ENCODE measurements at regions not wholly inside any gene's neighbourhood (a gene's known extent, or its start where the extent isn't known, plus 50 kb on each side); places are given as distances from the start of the nearest gene placed in this dataset.
"Not testable (repeated sequence)": the region's sequence is repeated elsewhere in the genome, so short reads cannot be mapped to it uniquely, and the experiment has no call there.

DNA sequence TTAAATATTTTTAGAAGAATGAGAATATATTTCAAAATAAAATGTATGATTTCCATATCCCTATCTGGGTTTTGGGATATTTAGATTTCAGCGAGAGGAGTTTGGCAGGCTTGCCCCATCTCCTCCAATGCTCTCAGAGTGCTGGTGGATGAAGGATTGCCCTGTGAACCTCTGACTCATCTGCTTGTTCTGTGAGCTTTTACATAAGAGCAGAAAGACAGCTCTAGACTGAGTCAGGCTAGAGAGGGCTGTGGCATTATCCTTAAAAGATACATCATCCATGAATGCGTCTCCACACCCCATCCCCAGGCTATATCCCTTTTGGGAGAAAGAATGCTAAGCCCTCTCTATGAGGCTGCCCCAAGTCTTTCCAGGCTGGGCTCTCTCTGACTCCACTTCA, 190.6 kb downstream of the TUBA3C start:
- DNase-seq, result no peak

DNA sequence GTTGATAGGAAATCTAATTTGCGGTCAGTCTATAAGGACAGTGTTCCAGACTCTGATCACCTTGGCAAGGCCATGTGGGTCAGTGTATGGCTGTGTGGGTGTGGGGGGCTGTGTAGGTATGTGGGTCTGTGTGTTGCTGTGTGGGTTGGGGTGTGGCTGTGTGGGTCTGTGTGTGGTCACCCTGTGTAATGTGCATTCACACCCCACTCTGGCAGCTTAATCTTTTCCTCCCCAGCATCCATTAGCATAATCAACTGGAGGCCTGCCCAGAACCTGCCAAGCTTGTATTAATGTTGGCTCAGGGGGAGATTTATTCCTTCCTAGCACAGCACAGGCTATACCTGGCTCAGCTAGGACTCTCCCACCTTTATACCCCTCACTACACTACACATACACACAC, 203.2 kb downstream of the TUBA3C start:
- DNase-seq, result no peak

DNA sequence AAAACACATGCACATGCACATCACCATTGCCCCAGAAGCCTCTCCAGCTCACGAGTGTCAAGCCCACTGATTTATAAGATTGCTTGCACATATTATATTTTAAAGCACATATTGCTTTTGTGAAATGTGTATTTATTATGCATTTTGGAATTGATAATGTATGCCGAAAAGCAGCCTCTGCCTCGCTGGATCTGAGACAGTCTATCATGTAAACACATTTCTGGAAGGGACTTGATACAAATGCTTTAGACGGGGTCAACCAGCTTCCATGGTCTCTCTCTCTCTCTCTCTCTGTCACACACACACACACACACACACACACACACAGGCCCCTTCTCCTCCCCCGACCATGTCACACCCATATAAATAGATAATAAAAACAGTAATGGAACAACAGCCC, 203.8 kb downstream of the TUBA3C start:
- no peak for DNase-seq

DNA sequence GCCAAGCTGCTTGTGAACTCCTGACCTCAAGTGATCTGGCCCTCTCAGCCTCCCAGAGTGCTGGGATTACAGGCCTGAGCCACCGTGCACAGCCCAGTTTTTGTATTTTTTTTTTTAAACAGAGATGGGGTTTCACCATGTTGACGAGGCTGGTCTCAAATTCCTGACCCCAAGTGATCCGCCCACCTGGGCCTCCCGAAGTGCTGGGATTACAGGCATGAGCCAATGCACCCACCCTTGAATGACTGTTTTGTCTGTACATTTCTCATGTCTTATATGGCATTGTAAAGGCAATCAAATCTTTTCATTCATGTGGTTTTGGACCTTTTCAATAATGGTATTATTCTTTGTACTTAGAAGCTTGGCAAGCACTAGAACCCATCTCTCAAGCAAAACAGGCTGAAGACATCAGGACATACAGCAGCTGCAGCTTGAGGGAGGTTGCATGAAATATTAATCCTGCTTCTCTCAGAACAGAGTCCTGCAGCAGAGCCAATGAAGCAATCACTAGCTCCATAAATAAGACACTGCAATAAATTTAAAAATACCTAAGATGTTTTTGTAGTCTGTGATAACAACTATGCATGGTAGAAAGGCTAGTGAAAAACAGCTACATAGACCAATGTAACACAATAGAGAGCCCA, 209.9 kb downstream of the TUBA3C start:
- no peak for DNase-seq

DNA sequence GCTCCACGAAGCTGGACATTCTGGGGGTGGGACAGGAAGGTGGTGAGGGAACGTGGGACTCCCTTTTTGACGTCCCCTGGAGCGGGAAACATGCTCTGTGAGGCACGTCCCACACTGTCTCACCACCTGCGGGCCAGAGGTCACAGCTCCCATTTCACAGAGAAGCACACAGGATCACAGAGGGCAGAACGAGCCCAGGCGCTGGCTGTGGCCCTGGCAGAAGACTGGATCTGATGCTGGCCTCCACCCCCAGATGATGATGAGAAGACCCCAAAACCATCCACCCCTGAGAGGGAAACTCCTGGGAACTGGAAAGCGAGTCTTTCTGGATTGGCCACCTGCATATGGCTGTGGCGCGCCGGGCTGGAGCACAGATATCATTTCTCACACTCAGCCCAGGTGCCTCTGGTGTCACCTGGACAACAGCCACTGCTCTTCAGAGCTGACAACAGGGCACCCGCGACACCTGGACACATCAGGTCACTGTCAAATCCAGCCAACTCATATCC, 216.2 kb downstream of the TUBA3C start:
- DNase-seq, result no peak

DNA sequence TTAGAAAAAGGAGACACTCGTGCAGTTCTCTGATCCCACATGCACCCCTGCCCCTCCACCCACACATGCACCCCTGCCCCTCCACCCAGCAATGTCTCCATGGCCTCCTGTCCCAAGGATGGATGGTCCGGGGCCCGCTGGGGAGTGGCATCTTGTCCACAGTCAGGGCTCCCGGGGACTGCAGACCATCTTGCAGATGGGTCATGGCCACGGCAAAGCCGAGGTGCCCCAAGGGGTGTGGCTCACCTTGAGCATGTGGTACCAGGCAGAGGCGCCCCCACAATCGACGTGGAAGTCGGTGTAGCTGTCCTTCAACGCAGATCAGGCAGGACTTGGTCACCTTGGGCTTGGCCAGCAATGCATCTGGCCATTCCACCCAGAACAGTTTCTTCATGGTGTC, 216.7 kb downstream of the TUBA3C start:
- DNase-seq, result no peak

DNA sequence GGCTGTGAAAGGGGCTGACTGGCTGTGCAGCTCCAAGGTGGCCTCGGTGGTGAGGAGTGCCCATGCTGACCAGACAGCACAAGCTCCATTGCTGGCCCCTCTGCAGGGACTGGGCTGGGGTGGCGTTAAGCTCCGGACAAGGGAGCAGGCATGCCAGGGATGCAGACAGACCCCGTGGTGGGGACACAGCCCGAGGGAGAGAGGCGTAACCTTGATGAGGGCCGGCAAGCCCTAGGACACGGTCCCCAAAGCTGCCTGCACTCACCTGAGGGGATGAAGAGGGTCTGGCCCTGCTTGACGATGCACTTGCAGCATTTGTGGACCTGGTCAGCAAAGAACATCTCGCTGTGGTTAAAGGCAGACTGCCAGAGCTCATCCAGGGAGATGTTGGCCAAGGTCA, 217.9 kb downstream of the TUBA3C start:
- DNase-seq, result not testable (repeated sequence)

DNA sequence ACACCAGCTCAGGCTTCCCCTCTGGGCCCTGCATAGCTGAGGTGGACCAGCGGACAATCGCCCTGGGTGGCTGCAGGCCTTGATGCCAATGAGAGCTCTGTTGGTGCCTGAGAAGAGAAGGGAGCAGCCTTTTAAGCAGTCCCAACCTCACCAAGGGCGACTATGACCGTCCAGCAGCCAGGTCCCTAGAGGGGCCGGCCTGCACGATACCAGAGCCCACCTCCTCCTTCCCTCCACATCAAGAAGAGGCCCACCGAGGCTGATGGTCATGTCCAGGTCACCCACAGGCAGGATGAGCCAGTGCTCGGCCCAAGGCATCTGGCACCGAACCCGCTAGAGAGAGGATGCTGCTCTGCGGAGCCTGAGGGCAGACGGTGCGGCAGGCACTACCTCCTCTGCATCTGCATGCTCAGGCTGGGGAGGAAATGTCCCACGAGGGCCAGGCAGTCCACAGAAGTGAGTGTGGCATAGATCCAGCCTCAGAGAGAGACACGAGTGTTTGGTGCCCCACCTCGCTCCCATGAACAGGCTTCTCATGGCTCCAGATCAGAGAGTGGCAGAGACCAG, 219.4 kb downstream of the TUBA3C start:
- DNase-seq, result no peak

DNA sequence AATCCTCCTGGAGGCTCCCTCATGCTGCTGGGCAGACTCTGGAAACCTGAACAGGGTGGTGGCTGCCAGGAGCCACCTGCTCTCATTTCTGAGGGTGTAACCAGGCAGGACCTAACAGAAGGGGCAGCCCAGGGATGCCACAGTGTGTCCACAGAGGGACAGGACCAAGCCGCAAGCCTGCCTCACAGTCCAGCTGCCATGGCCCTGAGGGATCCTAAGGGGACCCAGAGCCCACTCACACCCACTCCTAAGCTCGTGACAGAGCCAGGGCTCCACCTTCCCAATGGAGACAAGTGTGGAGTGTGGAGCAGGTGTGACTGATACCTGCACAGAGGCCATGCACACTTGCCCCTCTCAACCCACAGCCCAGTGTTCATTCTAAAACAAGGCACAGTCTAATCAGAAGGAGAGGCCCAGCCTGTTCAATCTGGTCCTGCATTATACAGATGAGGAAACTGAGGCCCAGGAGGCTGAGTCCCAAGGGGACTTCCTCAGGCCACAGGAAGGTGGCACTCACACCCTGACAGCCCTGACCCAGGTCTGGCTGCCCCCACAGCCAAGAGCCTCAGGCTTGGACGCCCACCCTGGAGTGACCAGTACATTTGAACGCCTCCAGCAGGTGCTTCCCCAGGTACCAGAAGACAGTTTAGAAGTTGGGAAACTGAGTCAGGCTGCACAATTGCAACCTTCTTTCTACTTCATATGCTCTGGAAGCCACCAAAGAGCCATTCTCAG, 220.1 kb downstream of the TUBA3C start:
- no peak for DNase-seq

DNA sequence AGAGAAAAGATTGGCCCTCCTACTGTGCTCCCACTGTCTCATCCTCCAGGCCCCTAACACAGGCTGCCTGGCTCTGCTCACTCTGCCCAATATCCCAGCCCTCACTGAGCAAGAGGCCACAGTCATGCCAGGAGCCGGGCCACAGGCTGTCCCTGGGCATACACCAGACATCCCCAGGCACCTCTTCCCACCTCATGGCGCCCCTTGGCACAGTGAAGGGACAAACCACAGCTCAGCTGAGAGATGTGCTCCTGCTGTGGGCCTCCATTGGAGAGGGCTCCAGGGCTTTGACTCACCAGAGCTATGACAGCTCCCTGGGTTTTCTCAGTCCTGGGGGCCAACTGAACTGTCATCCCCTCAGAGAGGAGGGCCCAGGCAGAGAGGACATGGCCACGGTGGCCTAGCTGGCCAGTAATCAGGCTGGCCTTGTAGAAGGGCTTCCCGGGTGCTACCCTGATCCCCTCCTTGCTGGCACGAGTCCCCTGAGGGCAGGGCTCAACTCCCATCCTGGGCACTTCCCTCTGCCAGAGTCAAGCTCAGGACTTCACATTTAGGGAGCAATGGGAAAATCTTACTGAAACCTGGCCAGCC, 220.9 kb downstream of the TUBA3C start:
- no peak for DNase-seq

DNA sequence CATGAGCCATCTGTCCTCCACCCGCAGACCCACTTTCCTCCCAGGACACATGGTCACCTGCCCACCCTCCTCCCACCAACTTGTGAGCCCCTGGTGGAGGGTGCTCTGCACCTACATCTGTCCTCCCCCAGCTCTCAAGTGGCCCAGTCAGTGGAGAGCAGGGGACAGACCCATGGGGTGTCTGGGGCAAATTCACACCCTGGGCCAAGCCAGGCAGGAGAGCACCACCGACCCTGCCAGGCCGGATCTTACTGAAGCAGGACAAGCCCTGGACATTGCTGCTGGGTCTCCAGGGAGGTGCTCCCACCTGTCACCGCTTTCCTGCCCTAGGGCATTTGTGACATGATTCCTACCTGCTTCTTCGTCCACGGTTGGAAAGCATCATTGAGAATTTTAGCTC, 221.6 kb downstream of the TUBA3C start:
- no peak for DNase-seq

DNA sequence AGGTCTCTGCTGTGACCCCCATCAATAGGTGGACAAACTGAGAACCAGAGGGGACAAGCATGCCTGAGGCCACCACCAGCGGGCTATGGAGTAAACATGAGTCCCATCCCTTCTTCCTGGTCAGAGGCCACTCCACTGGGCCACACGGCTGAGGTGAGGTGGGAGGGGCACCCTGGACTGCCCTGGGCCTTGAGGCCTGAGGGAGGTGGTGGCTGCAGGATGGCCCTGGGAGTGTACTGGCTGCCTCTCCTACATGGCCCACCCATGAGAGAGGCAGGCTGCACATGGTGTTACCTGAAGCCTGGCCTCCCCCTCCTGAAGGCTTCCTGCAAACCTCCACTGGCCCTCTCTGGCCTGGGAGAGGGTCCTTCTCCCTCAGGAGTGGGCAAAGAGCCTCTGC, 222.4 kb downstream of the TUBA3C start:
- DNase-seq, result no peak

DNA sequence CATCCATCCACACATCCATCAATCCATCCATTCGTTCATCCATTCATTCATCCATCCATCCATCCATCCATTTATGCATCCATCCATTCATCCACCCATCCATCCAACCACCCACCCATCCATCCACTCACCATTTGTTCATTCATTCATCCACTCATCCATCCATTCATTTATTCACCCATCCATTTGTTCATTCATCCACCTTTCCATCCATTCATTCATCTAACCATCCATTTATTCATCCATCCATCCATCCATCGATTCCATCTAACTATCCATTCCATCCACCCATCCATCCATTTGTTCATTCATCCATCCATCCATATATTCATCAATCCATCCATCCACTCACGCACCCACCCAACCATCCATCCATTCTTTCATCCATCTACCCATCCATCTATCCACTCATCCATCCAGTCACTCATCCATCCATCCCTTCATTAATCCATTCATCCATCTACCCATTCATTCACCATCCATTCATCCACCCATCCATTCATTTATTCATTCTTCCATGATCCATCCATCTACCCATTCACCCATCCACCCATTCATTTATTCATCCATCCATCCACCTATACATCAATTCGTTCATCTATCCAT, 225.0 kb downstream of the TUBA3C start:
- DNase-seq, result no peak

DNA sequence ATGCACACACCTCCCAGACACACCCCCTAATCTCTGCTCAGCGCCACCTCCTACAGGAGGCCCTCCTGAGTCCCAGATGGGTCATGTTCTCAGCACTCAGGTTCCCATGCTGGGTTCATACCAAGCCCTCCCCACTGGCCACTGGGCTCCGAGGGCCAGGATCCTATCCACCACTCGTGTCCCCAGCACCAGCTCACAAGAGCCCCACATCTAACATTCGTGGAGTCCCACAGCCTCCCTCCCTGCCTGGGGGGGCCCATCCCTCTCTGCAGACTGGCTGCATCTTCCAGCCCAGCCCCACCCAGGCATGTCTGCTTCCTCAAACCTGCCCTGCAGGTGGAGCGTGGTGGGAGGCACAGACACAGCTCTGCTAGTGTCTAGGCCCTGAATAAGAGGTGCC, 227.4 kb downstream of the TUBA3C start:
- no peak for DNase-seq

DNA sequence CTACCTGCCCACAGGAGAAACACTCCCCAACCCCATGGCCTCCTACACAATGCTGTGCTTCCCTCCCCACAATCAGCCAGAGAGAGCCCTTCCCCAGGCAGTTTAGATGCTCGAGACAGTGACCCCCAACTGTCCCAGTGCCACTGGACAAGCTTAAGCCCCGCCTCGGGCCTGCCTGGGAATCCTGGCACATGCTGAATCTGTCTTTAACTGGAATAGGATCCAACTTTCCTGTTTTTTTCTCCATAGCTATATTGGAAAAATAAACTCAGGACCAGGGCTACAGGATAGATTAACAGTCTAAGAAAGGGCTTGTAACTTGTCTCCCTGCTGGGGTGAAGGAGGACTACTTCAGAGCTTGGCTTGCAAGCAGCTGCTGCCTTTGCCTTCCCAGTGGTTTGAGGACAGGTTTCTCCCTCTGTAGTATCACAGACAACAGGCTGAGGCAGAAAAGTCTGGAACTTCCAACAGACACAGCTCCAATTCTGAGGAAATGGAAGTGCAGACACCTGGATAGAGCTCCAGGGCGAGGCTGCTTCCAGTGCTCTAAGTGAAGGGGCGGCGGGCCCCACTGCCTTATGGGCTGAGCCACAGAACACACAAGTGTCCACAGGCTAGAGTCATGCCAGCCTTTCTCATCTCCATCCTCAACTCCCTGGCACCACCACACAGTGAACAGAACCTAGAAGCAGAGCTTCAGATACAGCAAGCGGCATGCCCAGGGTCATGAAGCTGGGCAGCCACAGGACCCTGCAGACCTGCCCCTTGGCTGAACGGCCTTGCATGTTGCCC, 228.3 kb downstream of the TUBA3C start:
- DNase-seq, result no peak

DNA sequence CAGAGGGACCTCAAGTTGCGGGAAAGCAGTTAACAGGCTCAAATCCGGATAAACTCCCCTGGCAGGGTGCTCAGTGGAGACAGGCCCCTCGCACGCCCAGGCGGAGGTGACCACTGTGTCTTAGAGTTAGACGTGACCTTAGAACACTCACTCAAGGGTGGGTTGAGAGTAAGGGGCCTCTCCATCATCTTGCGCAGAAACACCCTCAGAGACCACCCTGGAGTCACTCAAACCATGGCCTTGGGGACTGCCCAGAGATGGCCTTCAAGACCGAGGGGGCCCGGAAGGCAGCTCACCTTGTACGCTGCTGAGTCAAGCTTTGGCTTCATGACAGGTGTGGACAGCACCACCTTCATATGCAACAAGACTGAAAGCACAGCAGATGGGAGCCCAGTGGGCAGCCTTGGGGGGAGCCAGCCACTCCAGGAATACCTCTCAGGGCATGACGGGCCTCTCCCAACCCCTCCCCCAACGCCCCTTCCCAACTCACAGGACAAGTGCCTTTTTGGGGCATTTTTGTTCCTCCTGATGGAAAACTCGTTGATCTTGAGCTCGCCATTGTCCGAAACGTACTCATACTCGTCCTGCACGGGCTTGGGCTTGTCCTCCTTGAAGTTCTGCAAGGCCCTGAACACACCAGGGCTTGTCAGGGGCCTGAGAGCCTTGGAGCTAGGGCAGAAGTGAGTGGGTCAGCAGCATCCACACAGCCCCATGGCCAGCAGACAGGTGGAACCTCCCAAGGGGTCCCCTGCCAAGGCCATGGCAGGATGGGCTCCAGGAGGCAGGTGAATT, 229.2 kb downstream of the TUBA3C start:
- no peak for DNase-seq

DNA sequence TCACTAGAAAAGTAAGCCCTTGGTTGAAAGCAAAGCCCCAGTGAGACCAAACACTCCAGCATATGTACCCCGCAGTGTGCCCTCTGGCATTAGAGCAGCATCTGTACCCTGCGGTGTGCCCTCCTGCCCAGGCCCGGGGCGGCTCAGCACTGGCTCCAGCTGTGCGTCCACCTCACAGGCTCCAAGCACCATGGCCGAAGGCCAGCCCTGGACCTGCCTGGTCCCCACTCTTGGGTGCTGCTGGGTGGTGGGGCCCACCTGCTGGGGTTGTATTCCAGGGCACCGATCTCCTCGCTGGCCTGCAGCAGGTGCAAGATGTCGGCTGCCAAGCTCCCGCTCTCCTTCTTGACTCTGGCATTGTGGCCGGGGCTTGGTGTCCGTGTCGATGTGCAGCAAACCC, 230.2 kb downstream of the TUBA3C start:
- DNase-seq, result no peak

DNA sequence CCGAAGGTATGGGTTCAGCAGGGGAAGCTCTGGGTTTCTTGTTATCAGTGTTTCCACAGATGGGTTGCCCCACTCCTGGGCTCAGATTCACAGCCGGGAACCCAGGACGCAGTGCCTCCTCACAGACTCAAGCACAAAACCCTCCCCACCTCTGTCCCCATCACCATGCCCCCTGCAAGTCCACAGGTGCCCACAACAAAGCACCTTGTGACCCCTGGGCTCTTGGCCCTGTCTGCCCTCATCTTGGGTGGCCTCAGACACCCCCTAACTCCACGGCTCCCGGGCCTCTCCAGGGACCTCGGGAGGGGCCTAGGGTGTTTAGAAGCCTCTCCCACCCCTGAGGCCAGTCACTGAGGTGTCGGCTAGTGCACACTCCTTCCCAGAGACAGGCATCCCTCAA, 231.7 kb downstream of the TUBA3C start:
- no peak for DNase-seq

DNA sequence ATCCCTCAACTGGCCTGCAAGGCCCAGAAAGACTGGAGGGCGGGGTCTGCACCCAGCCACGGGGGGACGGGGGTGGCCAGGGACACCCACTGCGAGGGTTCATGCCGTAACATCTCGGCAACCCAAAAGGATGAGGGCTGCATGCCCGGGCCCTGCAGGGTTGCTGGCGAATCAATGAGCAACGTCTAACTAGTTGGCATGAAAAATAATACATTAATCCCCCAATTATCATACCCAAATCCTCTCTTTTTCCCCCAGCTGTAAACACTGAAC, 232.2 kb downstream of the TUBA3C start:
- no peak for DNase-seq

DNA sequence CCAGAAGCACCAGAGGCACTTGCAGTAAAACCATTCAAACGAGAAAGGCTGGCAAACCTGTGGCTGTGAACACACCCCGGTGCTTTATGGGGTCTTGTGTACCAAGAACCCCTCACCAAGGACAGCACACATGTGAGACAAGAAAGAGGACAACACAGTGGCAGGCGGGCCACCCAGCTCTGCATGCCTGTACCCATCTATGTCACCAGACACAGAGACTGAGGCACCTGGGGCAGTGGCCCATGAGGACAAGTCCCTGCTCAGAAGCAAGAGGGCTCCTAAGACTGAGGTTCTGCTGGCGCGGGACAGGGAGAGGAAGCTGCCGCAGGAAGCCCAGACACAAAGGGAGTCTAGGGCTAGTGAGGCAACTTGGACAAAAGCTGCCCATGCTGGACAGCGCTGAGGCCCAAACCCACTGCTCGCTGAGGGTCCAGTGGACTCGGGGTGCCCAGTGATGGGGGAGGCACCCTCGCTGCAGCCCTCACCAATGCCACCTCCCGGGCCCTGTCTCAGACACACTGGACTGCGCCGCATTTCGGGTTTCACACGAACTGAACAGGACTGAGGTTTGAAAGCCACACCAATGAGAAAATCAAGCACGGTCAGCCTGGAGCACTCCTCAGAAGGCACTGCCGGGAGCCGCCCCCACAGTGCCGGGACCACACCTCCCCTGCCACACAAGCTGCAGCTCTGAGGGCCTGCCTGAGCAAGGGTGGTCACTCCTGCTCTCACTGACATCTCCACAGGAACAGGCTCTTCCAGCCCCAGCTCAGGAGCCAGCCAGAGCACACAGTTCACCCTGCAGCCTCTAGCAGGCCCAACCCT, 232.7 kb downstream of the TUBA3C start:
- no peak for DNase-seq

DNA sequence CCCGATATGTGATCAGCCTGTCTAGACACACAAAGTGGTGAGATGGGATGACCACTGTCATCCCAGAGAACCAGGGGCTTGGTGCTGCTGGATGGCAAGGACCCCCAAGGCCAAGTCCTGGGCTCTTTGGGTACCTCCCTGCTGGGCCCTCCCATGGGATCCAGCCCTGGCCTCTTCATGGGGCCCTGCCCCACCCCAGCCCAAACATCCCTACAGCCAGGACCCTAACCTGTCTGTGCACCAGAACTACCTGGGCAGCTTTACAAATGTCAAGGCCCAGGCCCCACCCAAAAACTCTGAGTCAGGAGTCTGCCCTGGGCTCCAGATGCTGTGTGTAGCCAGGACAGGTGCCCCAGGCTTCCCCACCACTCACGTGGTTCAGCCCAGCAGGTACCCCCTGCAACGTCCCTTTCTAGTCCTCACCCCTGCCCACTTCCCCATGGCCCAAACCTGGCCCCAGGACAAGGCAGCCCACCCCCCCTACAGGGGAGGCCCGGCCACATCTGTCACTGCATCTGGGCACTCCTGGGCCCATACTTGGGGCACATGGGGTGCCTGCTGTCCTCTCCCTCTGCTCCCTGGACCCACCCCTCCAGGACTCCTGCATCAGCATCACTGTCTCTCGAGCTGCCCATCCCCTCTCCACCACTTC, 233.5 kb downstream of the TUBA3C start:
- DNase-seq, result no peak
